Cardiac fibroblast (primary cell): ENCODE measurements at regions not wholly inside any gene's neighbourhood (a gene's known extent, or its start where the extent isn't known, plus 50 kb on each side); places are given as distances from the start of the nearest gene placed in this dataset.

Source experiments
- DNase-seq, 2 donors: peaks; one replicate each; pipeline versions ENCODE4 v3.0.0 to v3.0.0-alpha.2; 2010; ENCODE audit warnings: low read depth in 2 of 2
- H3K4me3 ChIP-seq, 2 donors: replicated peaks in 1 of 2; 1 replicate in 1 of 2; 2 replicates in 1 of 2; pipeline ENCODE4 v1.5.1; 2011; ENCODE audit warnings: low read depth in 2 of 2, low read length in 2 of 2, mild to moderate bottlenecking in 2 of 2, moderate library complexity in 1 of 2
- CTCF ChIP-seq: IDR thresholded peaks from one replicate; pipeline ENCODE4 v1.5.1; 2011; ENCODE audit warnings: low read depth, mild to moderate bottlenecking, low read length, inconsistent platforms

GRCh38 chr21:24714646-24715200 lies 892.6 kb downstream of the MRPL39 start:
- DNase-seq, result no peak
- no peak for TF ChIP-seq CTCF
- no peak overlapping the region for H3K4me3 ChIP-seq

- TF ChIP-seq CTCF, result no peak
- DNase-seq, result no peak
- H3K4me3 ChIP-seq, result no peak overlapping the region
Observed at GRCh38 chr21:24705201-24705600, 902.1 kb downstream of the MRPL39 start.

- no peak for TF ChIP-seq CTCF
- no peak overlapping the region for H3K4me3 ChIP-seq
- no peak for DNase-seq
Observed at GRCh38 chr21:24693779-24694178, 913.5 kb downstream of the MRPL39 start.

- no peak for TF ChIP-seq CTCF
- DNase-seq, result no peak
Observed at GRCh38 chr21:24681456-24681855, 925.8 kb downstream of the MRPL39 start.

GRCh38 chr21:24671901-24672300 lies 935.4 kb downstream of the MRPL39 start:
- no peak for DNase-seq

More at GRCh38 chr21:24681456-24681855, 925.8 kb downstream of the MRPL39 start:
- no peak overlapping the region for H3K4me3 ChIP-seq

GRCh38 chr21:24658926-24659325 lies 948.4 kb downstream of the MRPL39 start:
- H3K4me3 ChIP-seq, result no peak overlapping the region
- TF ChIP-seq CTCF, result no peak
- DNase-seq, result no peak

More at GRCh38 chr21:24671901-24672300, 935.4 kb downstream of the MRPL39 start:
- no peak overlapping the region for H3K4me3 ChIP-seq
- TF ChIP-seq CTCF, result no peak

DNA sequence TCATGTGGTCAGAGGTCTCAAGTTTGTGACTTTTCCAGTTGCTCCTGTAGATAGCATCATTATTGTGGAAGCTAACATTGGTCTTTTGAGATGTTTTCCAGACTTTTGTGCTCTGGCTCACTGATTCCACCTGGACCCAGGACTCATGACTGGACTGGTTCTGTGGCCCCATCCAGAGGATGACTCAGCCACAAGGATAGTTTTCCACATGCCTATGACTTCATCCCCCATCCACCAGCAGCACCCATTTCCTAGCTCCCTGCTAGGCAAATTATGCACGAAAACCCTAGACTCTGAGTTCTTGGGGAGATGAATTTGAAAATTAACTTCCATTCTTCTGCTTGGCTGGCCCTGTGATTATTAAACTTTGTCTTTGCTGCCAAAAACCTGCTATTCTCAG lies 949.3 kb downstream of the MRPL39 start:
- no peak for DNase-seq
- TF ChIP-seq CTCF, result no peak
- no peak overlapping the region for H3K4me3 ChIP-seq
